DMS53 treated with DMSO at 0.1 percent for 48 hours (cell line): ENCODE measurements at regions not wholly inside any gene's neighbourhood (a gene's known extent, or its start where the extent isn't known, plus 50 kb on each side); places are given as distances from the start of the nearest gene placed in this dataset.
"Not testable (repeated sequence)": the region's sequence is repeated elsewhere in the genome, so short reads cannot be mapped to it uniquely, and the experiment has no call there.

Experiments used
- DNase-seq: peaks from one replicate; lab custom pipeline; 2025; ENCODE audit not compliant: unreplicated experiment; lab: John Stamatoyannopoulos, UW

- DNase-seq: no peak
These were observed 504.5 kb downstream of the XPNPEP1 start for GRCh38 chr10:109418795-109419194.

- DNase-seq: no peak
These were observed 505.5 kb downstream of the XPNPEP1 start for GRCh38 chr10:109417803-109418202.

- no peak for DNase-seq
These were observed 511.0 kb downstream of the XPNPEP1 start for GRCh38 chr10:109412353-109412752.

GRCh38 chr10:109411917-109412316 lies 511.4 kb downstream of the XPNPEP1 start:
- no peak for DNase-seq

GRCh38 chr10:109405338-109405737 lies 518.0 kb downstream of the XPNPEP1 start:
- DNase-seq: no peak

- no peak for DNase-seq
These were observed 519.8 kb downstream of the XPNPEP1 start for GRCh38 chr10:109403551-109403950.

- DNase-seq: no peak
These were observed 529.9 kb downstream of the XPNPEP1 start for GRCh38 chr10:109393425-109393824.

GRCh38 chr10:109386921-109387320 lies 536.4 kb downstream of the XPNPEP1 start:
- no peak for DNase-seq

GRCh38 chr10:109386101-109386500 lies 537.2 kb downstream of the XPNPEP1 start:
- DNase-seq: no peak

- DNase-seq: no peak
These were observed 544.1 kb downstream of the XPNPEP1 start for GRCh38 chr10:109379186-109379585.

GRCh38 chr10:109374215-109374614 lies 549.1 kb downstream of the XPNPEP1 start:
- DNase-seq: no peak

- DNase-seq: no peak
These were observed 564.0 kb downstream of the XPNPEP1 start for GRCh38 chr10:109359316-109359715.

- DNase-seq: peak; percentile 15
These were observed 565.0 kb downstream of the XPNPEP1 start for GRCh38 chr10:109358325-109358724.

GRCh38 chr10:109348324-109348723 lies 575.0 kb downstream of the XPNPEP1 start:
- DNase-seq: no peak

- no peak for DNase-seq
These were observed 580.0 kb downstream of the XPNPEP1 start for GRCh38 chr10:109343293-109343692.

- no peak for DNase-seq
These were observed 581.3 kb downstream of the XPNPEP1 start for GRCh38 chr10:109341986-109342385.

GRCh38 chr10:109328001-109328400 lies 595.3 kb downstream of the XPNPEP1 start:
- no peak for DNase-seq

- DNase-seq: no peak
These were observed 596.0 kb downstream of the XPNPEP1 start for GRCh38 chr10:109327266-109327665.

- no peak for DNase-seq
These were observed 598.6 kb downstream of the XPNPEP1 start for GRCh38 chr10:109324721-109325120.

- DNase-seq: no peak
These were observed 605.5 kb downstream of the XPNPEP1 start for GRCh38 chr10:109317746-109318366.

- not testable (repeated sequence) for DNase-seq
These were observed 609.3 kb downstream of the XPNPEP1 start for GRCh38 chr10:109314016-109314415.

GRCh38 chr10:109312555-109312954 lies 610.8 kb downstream of the XPNPEP1 start:
- DNase-seq: not testable (repeated sequence)

- DNase-seq: no peak
These were observed 614.3 kb downstream of the XPNPEP1 start for GRCh38 chr10:109308971-109309370.
